MM.1S (cell line): ENCODE measurements at regions not wholly inside any gene's neighbourhood (a gene's known extent, or its start where the extent isn't known, plus 50 kb on each side); places are given as distances from the start of the nearest gene placed in this dataset.

Experiments
- DNase-seq: peaks from one replicate; pipeline ENCODE4 v3.0.0-alpha.2; 2015
- H2AFZ ChIP-seq: fragments of 300-600 bp; sonication (generic); 2 replicates; pipeline ENCODE4 v1.6.0; 2016; ENCODE audit warnings: antibody characterized with exemption, low read length
- H3F3A ChIP-seq: fragments of 300-600 bp; sonication (generic); 2 replicates; pipeline ENCODE4 v1.6.1; 2016; ENCODE audit warnings: mild to moderate bottlenecking, antibody characterized with exemption, low read length, moderate library complexity, mixed read lengths; ENCODE audit not compliant: insufficient read depth
- H3K27ac ChIP-seq: fragments of 300-600 bp; sonication (generic); 2 replicates; pipeline ENCODE4 v1.5.1; 2016; ENCODE audit warnings: mild to moderate bottlenecking, low read length
- H3K27me3 ChIP-seq: fragments of 300-600 bp; sonication (generic); replicated peaks from 2 replicates; pipeline ENCODE4 v1.6.0; 2016; ENCODE audit warnings: low read length; ENCODE audit not compliant: insufficient read depth
- H3K36me3 ChIP-seq: fragments of 300-600 bp; sonication (generic); replicated peaks from 2 replicates; pipeline ENCODE4 v1.6.1; 2016; ENCODE audit warnings: mild to moderate bottlenecking, low read length, mixed read lengths; ENCODE audit not compliant: insufficient read depth
- H3K4me1 ChIP-seq: fragments of 300-600 bp; sonication (generic); 2 replicates; pipeline ENCODE4 v1.6.1; 2016; ENCODE audit warnings: low read length, mixed read lengths
- H3K4me2 ChIP-seq: fragments of 300-600 bp; sonication (generic); 2 replicates; pipeline ENCODE4 v1.6.0; 2016; ENCODE audit warnings: low read depth, low read length
- H3K4me3 ChIP-seq: fragments of 300-600 bp; sonication (generic); 2 replicates; pipeline ENCODE4 v1.5.1; 2016; ENCODE audit warnings: low read length, mixed read lengths
- H3K79me2 ChIP-seq: fragments of 300-600 bp; sonication (generic); 2 replicates; pipeline ENCODE4 v1.6.1; 2016; ENCODE audit warnings: mixed run types, low read length, mixed read lengths
- H3K9ac ChIP-seq: fragments of 300-600 bp; sonication (generic); 2 replicates; pipeline ENCODE4 v1.6.1; 2016; ENCODE audit warnings: low read length, mixed read lengths
- H3K9me2 ChIP-seq: fragments of 300-600 bp; sonication (generic); replicated peaks from 2 replicates; pipeline ENCODE4 v1.6.1; 2016; ENCODE audit warnings: mild to moderate bottlenecking, low read length, mixed read lengths; ENCODE audit not compliant: insufficient read depth
- H3K9me3 ChIP-seq: fragments of 300-600 bp; sonication (generic); replicated peaks from 2 replicates; pipeline ENCODE4 v1.6.1; 2016; ENCODE audit warnings: mild to moderate bottlenecking, low read length, mixed read lengths; ENCODE audit not compliant: insufficient read depth
- H4K20me1 ChIP-seq: fragments of 300-600 bp; sonication (generic); 2 replicates; pipeline ENCODE4 v1.6.1; 2016; ENCODE audit warnings: mild to moderate bottlenecking, low read length, moderate library complexity, mixed read lengths; ENCODE audit not compliant: insufficient read depth
- CTCF ChIP-seq: fragments of 300-600 bp; sonication (generic); IDR thresholded peaks from 2 replicates; pipeline ENCODE4 v1.5.1; 2016; ENCODE audit warnings: antibody characterized with exemption, low read length, mixed read lengths
- EZH2 ChIP-seq: fragments of 300-600 bp; sonication (generic); optimal IDR thresholded peaks from 2 replicates; pipeline ENCODE3; 2017; ENCODE audit warnings: low read depth, mild to moderate bottlenecking, antibody characterized with exemption, low read length, mixed read lengths
- EZH2phosphoT487 ChIP-seq: fragments of 300-600 bp; sonication (generic); IDR thresholded peaks from 2 replicates; pipeline ENCODE4 v1.6.1; 2018; ENCODE audit warnings: antibody characterized with exemption, low read length

DNA sequence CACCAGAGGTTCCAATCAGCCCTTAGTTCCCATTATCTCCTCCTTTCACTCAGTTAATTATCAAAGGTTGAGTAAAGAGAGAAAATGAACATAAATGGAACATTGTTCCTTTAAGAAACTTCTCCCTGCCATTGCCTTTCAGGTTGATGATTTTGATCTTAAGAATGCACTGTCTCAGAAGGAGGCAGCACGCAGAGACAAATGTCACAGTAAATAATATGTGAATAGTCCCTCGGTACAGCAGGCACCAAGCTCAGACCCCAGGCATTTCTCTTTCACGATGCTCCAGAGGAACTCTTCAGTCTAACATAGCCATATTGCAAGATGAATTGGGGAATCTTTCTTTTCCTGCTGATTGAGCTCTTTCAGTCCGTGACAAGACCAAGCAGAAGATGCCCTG, 435.3 kb upstream of the SPTLC3 start:
- Histone ChIP-seq H3K36me3 (no peaks in the 10 kb centered on the region), H3K9me3 (no peaks in the 10 kb centered on the region), H3K4me1 (no peaks in the 10 kb centered on the region), H3F3A (no peaks in the 10 kb centered on the region), H3K27ac (no peak overlapping the region), H2AFZ (no peak overlapping the region), H3K79me2 (no peaks in the 10 kb centered on the region), H3K4me3 (no peak overlapping the region), H3K27me3 (no peaks in the 10 kb centered on the region), H3K4me2 (no peak overlapping the region), H4K20me1 (no peaks in the 10 kb centered on the region), H3K9me2 (no peaks in the 10 kb centered on the region), H3K9ac (no peak overlapping the region)
- no peak for TF ChIP-seq EZH2
- TF ChIP-seq CTCF: no peak
- DNase-seq: no peak

GRCh38 chr20:12575352-12576095, 433.2 kb upstream of the SPTLC3 start:
- no peaks in the 10 kb centered on the region for H3F3A ChIP-seq
- TF ChIP-seq EZH2 (no peak), EZH2phosphoT487 (no peak), CTCF (no peak)
- no peak for DNase-seq

DNA sequence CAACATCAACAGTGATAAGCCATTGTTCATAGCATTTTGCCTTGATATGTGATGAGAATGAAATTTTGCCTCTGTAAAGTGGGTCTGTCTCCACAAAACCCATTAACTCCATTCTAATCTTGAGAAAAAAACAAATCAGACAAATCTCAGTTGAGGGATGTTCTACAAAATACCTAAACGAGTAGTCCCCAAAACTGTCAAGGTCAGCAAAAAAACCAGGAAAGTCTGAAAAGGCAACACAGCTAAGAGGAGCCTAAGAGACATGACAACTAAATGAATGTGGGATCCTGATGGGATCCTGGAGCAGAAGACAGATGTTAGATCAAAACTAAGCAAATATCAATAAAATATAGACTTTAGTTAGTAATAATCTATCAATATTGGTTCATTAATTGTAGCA, 431.6 kb upstream of the SPTLC3 start:
- Histone ChIP-seq H3K4me2 (no peak overlapping the region), H2AFZ (no peak overlapping the region), H3K27ac (no peak overlapping the region), H3K9me2 (no peaks in the 10 kb centered on the region), H3K4me1 (no peaks in the 10 kb centered on the region), H3K9ac (no peak overlapping the region), H3F3A (no peaks in the 10 kb centered on the region), H3K36me3 (no peaks in the 10 kb centered on the region), H3K27me3 (no peaks in the 10 kb centered on the region), H3K9me3 (no peaks in the 10 kb centered on the region), H3K4me3 (no peak overlapping the region), H4K20me1 (no peaks in the 10 kb centered on the region), H3K79me2 (no peaks in the 10 kb centered on the region)
- TF ChIP-seq CTCF (no peak), EZH2phosphoT487 (no peak), EZH2 (no peak)
- DNase-seq: no peak

More at GRCh38 chr20:12575352-12576095, 433.2 kb upstream of the SPTLC3 start:
- no peaks in the 10 kb centered on the region for H3K9me3 ChIP-seq
- no peaks in the 10 kb centered on the region for H4K20me1 ChIP-seq
- no peak overlapping the region for H2AFZ ChIP-seq
- no peaks in the 10 kb centered on the region for H3K9me2 ChIP-seq
- H3K4me2 ChIP-seq: no peak overlapping the region
- H3K79me2 ChIP-seq: no peaks in the 10 kb centered on the region
- H3K27ac ChIP-seq: no peak overlapping the region
- no peaks in the 10 kb centered on the region for H3K36me3 ChIP-seq
- H3K4me1 ChIP-seq: no peaks in the 10 kb centered on the region
- no peak overlapping the region for H3K4me3 ChIP-seq
- no peak overlapping the region for H3K9ac ChIP-seq
- H3K27me3 ChIP-seq: no peaks in the 10 kb centered on the region
